Keratinocyte (primary cell): ENCODE measurements at regions not wholly inside any gene's neighbourhood (a gene's known extent, or its start where the extent isn't known, plus 50 kb on each side); places are given as distances from the start of the nearest gene placed in this dataset.

Experiments used
- EZH2 ChIP-seq: IDR thresholded peaks from one replicate; pipeline ENCODE4 v1.6.1; 2012; ENCODE audit warnings: inconsistent platforms, mild to moderate bottlenecking, low read length, moderate library complexity
- TF ChIP-seq, protein P1 (sequence below), 3 experiments: IDR thresholded peaks in 1 of 3; conservative IDR thresholded peaks in 1 of 3; optimal IDR thresholded peaks in 1 of 3; 2 replicates in 2 of 3; 3 replicates in 1 of 3; pipeline versions ENCODE3 to v1.5.1; 2011; ENCODE audit warnings: low read length in 3 of 3, mild to moderate bottlenecking in 3 of 3, moderate library complexity in 2 of 3, control low read depth in 1 of 3, inconsistent platforms in 1 of 3; ENCODE audit not compliant: insufficient read depth in 2 of 3; ENCODE audit errors: extremely low read depth in 1 of 3

GRCh38 chr1:4331767-4332163, 322.6 kb upstream of the AJAP1 start:
- TF ChIP-seq EZH2: no peak
- TF ChIP-seq, protein P1, sequence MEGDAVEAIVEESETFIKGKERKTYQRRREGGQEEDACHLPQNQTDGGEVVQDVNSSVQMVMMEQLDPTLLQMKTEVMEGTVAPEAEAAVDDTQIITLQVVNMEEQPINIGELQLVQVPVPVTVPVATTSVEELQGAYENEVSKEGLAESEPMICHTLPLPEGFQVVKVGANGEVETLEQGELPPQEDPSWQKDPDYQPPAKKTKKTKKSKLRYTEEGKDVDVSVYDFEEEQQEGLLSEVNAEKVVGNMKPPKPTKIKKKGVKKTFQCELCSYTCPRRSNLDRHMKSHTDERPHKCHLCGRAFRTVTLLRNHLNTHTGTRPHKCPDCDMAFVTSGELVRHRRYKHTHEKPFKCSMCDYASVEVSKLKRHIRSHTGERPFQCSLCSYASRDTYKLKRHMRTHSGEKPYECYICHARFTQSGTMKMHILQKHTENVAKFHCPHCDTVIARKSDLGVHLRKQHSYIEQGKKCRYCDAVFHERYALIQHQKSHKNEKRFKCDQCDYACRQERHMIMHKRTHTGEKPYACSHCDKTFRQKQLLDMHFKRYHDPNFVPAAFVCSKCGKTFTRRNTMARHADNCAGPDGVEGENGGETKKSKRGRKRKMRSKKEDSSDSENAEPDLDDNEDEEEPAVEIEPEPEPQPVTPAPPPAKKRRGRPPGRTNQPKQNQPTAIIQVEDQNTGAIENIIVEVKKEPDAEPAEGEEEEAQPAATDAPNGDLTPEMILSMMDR (optimal IDR thresholded peaks at IDR 0.05 in 1 of 3, IDR thresholded peaks at IDR 0.05 in 1 of 3, conservative IDR thresholded peaks at IDR 0.05 in 1 of 3; ENCODE audit: extremely low read depth in 1 of 3, insufficient read depth in 2 of 3, low read length in 3 of 3): no peak
